Neural cell (in vitro differentiated cells): ENCODE measurements at regions not wholly inside any gene's neighbourhood (a gene's known extent, or its start where the extent isn't known, plus 50 kb on each side); places are given as distances from the start of the nearest gene placed in this dataset.

Experiments used
- EP300 ChIP-seq: fragments of 450-650 bp; conservative IDR thresholded peaks from 2 replicates; pipeline ENCODE4 v1.6.1; 2014; ENCODE audit warnings: antibody characterized with exemption, mild to moderate bottlenecking, moderate library complexity; ENCODE audit not compliant: poor library complexity, severe bottlenecking
- EZH2 ChIP-seq: fragments of 200-600, 300-800 bp; shearing (Covaris generic), sonication (generic); IDR thresholded peaks from 2 replicates; pipeline ENCODE4 v1.6.1; 2014; ENCODE audit warnings: antibody characterized with exemption, low read length, borderline replicate concordance, mild to moderate bottlenecking; ENCODE audit not compliant: insufficient read depth, poor library complexity, severe bottlenecking
- MXI1 ChIP-seq: fragments of 450-650 bp; conservative IDR thresholded peaks from 2 replicates; pipeline ENCODE4 v1.6.1; 2014; ENCODE audit warnings: antibody characterized with exemption, mild to moderate bottlenecking; ENCODE audit not compliant: poor library complexity, severe bottlenecking
- POLR2AphosphoS5 ChIP-seq: IDR thresholded peaks from 2 replicates; pipeline ENCODE4 v1.6.1; 2012
- RAD21 ChIP-seq: fragments of 450-650 bp; conservative IDR thresholded peaks from 2 replicates; pipeline ENCODE4 v1.6.1; 2014; ENCODE audit warnings: antibody characterized with exemption, mild to moderate bottlenecking, moderate library complexity
- SMC3 ChIP-seq: fragments of 450-650 bp; conservative IDR thresholded peaks from 2 replicates; pipeline ENCODE4 v1.6.1; 2014; ENCODE audit warnings: antibody characterized with exemption, mild to moderate bottlenecking, moderate library complexity; ENCODE audit not compliant: poor library complexity
- TAF1 ChIP-seq: IDR thresholded peaks from 2 replicates; pipeline ENCODE4 v1.6.1; 2012; ENCODE audit warnings: low read depth
- TF ChIP-seq, protein P1 (sequence below): fragments of 450-650 bp; IDR thresholded peaks from 2 replicates; pipeline ENCODE4 v1.5.1; 2014; ENCODE audit warnings: antibody characterized with exemption, mild to moderate bottlenecking, moderate library complexity; ENCODE audit not compliant: poor library complexity, severe bottlenecking
- TF ChIP-seq, protein P2 (sequence below): IDR thresholded peaks from 2 replicates; pipeline ENCODE4 v1.6.1; 2012; ENCODE audit warnings: borderline replicate concordance

DNA sequence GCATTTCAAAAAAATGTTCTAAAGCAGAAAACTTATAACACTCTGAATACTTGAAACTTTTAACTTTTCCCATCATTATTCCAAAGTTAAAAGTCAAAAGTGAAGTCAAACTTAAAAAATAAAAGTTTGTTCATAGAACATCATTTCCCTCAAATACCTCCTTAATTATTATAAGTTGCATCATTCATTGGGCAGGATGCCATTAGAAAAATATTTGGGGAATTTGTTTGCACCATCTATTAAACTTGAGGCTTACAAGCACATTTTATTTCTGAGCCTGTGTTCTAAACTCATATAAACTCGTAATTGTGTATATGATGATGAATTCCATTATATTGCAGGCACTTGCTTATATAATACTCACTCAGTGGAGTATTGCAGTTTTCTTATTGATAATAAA lies 588.0 kb upstream of the NRXN1 start:
- TF ChIP-seq, protein P1, sequence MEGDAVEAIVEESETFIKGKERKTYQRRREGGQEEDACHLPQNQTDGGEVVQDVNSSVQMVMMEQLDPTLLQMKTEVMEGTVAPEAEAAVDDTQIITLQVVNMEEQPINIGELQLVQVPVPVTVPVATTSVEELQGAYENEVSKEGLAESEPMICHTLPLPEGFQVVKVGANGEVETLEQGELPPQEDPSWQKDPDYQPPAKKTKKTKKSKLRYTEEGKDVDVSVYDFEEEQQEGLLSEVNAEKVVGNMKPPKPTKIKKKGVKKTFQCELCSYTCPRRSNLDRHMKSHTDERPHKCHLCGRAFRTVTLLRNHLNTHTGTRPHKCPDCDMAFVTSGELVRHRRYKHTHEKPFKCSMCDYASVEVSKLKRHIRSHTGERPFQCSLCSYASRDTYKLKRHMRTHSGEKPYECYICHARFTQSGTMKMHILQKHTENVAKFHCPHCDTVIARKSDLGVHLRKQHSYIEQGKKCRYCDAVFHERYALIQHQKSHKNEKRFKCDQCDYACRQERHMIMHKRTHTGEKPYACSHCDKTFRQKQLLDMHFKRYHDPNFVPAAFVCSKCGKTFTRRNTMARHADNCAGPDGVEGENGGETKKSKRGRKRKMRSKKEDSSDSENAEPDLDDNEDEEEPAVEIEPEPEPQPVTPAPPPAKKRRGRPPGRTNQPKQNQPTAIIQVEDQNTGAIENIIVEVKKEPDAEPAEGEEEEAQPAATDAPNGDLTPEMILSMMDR, result no peak
- TF ChIP-seq SMC3, result no peak
- TF ChIP-seq, protein P2, sequence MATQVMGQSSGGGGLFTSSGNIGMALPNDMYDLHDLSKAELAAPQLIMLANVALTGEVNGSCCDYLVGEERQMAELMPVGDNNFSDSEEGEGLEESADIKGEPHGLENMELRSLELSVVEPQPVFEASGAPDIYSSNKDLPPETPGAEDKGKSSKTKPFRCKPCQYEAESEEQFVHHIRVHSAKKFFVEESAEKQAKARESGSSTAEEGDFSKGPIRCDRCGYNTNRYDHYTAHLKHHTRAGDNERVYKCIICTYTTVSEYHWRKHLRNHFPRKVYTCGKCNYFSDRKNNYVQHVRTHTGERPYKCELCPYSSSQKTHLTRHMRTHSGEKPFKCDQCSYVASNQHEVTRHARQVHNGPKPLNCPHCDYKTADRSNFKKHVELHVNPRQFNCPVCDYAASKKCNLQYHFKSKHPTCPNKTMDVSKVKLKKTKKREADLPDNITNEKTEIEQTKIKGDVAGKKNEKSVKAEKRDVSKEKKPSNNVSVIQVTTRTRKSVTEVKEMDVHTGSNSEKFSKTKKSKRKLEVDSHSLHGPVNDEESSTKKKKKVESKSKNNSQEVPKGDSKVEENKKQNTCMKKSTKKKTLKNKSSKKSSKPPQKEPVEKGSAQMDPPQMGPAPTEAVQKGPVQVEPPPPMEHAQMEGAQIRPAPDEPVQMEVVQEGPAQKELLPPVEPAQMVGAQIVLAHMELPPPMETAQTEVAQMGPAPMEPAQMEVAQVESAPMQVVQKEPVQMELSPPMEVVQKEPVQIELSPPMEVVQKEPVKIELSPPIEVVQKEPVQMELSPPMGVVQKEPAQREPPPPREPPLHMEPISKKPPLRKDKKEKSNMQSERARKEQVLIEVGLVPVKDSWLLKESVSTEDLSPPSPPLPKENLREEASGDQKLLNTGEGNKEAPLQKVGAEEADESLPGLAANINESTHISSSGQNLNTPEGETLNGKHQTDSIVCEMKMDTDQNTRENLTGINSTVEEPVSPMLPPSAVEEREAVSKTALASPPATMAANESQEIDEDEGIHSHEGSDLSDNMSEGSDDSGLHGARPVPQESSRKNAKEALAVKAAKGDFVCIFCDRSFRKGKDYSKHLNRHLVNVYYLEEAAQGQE, result no peak
- TF ChIP-seq EP300, result no peak
- no peak for TF ChIP-seq EZH2
- TF ChIP-seq RAD21, result no peak
- TF ChIP-seq MXI1, result no peak
- TF ChIP-seq POLR2AphosphoS5, result no peak
- TF ChIP-seq TAF1, result no peak
